Stimulated activated CD4-positive, alpha-beta T cell treated with anti-CD3 and anti-CD28 coated beads, Interleukin-1b, Interleukin-23, amount 100 ng/mL, for 4 hours (primary cell): ENCODE measurements at regions not wholly inside any gene's neighbourhood (a gene's known extent, or its start where the extent isn't known, plus 50 kb on each side); places are given as distances from the start of the nearest gene placed in this dataset.
"Not testable (repeated sequence)": the region's sequence is repeated elsewhere in the genome, so short reads cannot be mapped to it uniquely, and the experiment has no call there.

Source experiments
- DNase-seq, 2 donors: peaks; one replicate each; pipeline ENCODE4 v3.0.0-alpha.2; 2020; ENCODE audit warnings: low read depth in 2 of 2

- DNase-seq = no peak
Measured at GRCh38 chr9:97773091-97773490, 76.0 kb upstream of the XPA start.

DNA sequence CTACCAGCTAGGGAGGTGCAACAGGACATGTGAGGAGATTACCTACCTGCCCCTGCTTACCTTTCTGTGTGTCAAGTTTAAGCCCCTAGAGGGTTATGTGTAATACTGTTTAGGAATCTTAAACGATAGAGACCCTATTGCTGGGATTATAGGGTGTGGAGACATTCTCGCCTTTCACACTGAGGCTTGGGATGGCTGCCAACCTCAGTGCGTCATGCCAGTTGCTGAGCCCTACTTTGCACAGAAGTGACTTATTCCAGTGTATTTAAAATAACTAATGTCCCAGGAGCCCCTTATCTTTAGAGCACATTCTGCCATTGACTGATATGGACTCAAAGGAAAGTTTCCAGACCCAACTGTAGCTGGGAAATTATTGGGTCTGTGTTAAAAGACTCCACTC lies 76.6 kb upstream of the XPA start:
- DNase-seq = no peak

DNA sequence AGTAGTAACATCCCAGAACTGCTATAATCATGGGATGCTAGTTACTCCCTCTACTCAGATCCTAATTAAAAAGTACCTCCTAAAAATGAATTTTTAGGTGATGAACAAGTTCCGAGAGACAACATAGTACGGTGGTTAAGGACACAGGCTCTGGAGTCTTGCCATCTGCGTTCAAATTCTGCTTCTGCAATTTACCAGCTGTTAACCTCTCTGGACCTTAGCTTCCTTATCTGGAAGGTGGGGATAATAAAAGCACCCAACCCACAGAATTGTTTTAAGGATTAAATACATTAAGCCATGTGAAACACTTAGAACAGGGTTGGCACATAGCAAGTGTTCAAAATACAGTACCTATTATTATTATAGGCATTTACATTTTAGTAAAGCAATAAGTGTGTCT lies 77.5 kb upstream of the XPA start:
- DNase-seq = no peak

- DNase-seq = not testable (repeated sequence)
Measured at GRCh38 chr9:97778740-97779139, 74.3 kb upstream of the FOXE1 start.

DNA sequence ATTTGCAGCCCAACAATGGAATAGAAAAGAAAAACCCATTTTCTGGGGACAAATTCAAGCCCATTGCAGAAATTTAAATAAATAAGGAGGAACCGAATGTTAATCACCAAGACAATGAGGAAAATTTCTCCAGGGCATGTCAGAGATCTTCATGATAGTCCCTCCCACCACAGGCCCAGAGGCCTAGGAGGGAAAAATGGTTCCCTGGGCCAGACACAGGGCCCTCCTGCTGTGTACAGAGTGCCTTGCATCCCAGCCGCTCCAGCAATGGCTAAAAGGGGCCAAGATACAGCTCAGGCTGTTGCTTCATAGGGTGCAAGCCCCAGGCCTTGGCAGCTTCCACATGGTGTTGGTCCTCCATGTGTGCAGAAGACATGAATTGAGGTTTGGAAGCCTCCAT lies 73.4 kb upstream of the FOXE1 start:
- DNase-seq = no peak

- no peak for DNase-seq
Measured at GRCh38 chr9:97781902-97782301, 71.1 kb upstream of the FOXE1 start.

- no peak for DNase-seq
Measured at GRCh38 chr9:97786341-97786740, 66.7 kb upstream of the FOXE1 start.

DNA sequence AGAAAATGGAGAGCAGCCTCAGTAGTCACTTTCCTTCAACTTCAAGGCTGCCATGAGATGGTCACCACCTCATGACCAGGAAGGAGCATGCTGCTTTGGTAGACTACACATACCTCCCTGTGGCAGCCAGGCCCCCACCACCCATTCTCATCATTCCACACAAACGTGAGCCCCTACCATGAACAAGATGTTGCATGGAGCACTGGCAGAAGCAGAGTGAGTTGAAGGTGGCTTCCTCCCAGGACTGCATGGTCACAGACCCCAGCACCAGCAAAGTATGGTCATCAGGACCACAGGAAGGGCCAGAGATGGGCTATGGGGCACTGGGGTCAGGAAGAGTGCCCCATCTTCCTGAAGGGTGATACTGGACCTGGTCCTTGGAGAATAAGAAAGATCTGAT lies 65.5 kb upstream of the FOXE1 start:
- no peak for DNase-seq

- no peak for DNase-seq
Measured at GRCh38 chr9:97788763-97789663, 64.0 kb upstream of the FOXE1 start.

DNA sequence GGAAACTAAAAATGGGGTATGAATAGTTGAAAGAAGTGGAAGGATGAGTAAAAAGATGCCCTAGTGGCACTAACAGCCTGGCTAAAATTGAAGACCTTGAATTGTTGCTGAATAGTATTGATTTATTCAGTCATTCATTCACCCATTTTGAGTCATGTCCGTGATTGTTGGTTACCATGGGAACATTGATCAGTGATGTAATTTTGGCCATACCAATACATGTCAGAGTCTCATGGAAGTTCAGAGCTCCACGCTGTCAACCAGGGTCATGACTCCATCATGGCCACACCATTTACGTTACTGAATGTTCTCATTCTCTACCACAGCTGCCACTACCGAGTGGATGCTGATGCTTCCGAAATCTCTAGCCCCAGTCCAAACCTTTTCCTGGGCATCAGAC lies 62.5 kb upstream of the FOXE1 start:
- DNase-seq = no peak

- no peak for DNase-seq
Measured at GRCh38 chr9:97791542-97791941, 61.5 kb upstream of the FOXE1 start.

DNA sequence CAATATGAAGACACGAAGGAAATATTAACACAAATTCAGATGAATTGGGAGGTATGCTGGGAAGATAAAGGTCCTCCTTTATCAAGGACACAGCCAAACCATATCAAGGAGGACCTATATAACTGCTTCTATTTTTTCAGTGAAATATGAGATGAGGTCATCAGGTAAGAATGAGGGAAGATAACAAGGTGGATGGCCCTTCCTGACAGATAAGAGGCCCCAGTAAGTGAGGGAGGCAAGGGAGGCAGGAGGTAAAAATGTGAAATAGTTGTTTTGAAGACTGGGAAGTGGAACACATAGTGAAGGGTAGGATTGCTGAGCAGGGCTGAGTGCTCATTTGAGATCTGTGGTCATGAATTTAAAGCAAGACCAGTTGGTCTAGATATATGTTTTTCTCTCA lies 60.0 kb upstream of the FOXE1 start:
- no peak for DNase-seq

GRCh38 chr9:97794666-97795065 lies 58.4 kb upstream of the FOXE1 start:
- no peak for DNase-seq

DNA sequence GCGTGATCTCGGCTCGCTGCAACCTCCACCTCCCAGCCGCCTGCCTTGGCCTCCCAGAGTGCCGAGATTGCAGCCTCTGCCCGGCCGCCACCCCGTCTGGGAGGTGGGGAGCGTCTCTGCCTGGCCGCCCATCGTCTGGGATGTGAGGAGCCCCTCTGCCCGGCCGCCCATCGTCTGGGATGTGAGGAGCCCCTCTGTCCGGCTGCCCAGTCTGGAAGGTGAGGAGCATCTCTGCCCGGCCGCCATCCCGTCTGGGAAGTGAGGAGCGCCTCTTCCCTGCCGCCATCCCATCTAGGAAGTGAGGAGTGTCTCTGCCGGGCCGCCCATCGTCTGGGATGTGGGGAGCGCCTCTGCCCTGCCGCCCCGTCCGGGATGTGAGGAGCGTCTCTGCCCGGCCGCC lies 56.9 kb upstream of the FOXE1 start:
- not testable (repeated sequence) for DNase-seq

GRCh38 chr9:97801180-97801579 lies 51.8 kb upstream of the FOXE1 start:
- DNase-seq = no peak

DNA sequence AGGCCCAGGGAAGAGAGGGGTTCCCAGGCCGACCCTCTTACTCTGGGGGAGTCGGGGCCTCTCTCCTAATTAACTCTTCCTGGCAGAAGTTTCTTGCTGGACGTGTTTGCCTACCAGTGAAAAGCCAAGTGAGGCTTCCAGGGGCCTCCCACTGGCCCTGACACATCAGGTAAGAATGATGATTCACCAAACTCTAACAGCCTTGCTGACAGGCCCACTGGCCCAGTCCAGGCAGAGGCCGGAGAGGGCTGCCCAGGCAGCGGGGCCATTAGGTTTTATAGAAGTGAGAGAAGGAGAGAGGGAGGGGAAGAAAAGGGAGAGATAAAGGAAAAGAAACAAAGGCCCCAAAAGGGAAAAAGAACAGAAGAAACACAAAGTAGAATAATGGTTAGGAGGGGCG lies 50.8 kb upstream of the FOXE1 start:
- DNase-seq = no peak

GRCh38 chr9:97803167-97804058 lies 49.6 kb upstream of the FOXE1 start:
- DNase-seq = peak; percentile 70 to 71
